Activated gamma-delta T cell (primary cell): ENCODE measurements at regions not wholly inside any gene's neighbourhood (a gene's known extent, or its start where the extent isn't known, plus 50 kb on each side); places are given as distances from the start of the nearest gene placed in this dataset.

Experiments
- DNase-seq: peaks from one replicate; lab custom pipeline; 2025; lab: John Stamatoyannopoulos, UW

DNA sequence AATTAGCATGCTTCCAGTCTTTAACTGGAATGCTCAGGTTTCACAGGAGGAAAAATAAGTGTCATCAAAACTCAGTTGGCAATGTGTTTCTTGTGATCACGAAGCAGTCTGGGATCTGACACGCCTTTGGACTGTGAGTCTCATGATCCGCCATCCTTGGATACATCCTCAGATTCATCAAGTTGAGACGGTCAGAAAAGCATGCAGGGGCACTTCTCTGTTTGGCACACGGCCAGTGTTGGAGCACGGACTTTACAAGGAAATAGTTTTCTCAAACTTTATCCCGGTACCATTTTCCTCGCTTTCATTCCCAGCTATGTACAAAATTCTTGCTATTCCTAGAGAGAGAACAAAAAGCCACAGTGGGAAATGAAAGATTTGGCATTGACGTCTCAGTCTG lies 88.4 kb upstream of the PARP11 start:
- no peak for DNase-seq

DNA sequence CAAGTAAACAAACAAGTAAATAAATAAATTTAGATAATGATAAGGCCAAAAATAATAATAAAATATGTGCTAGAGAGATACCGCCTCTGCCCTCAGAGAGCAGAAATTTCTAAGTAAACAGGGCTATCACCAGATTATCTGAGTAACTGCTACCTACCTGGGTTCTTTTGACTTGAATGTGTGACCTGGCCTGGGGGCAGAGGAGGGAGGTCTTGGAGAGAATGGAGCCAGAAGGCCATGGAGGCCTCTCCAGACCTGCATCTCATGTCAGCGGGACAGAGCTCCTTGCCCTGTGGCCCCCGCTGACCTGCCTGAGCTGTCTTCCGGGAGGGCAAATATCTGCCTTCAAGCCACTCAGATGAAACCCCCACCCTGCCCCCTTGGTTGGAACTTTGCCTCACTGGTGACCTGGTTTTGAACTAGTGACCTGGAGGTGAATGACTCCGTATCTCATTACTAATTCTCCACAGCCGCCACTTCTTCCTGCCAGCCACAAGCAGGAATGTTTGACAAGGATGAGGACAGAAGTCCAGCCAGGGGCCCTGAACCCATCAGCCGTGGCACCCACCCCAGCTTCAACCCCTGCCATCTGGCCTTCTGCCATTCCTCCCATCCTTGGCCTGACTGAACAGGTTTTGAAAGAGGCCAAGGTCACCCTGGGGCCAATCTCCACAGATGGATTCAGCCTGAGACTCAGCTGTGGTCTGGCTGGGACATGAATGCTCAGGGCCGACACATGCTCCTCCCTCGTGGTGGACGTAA lies 86.8 kb upstream of the PARP11 start:
- DNase-seq = no peak

- DNase-seq = no peak
Measured at GRCh38 chr12:3958534-3958933, 85.3 kb upstream of the PARP11 start.

- no peak for DNase-seq
Measured at GRCh38 chr12:3951380-3952135, 78.4 kb upstream of the PARP11 start.

DNA sequence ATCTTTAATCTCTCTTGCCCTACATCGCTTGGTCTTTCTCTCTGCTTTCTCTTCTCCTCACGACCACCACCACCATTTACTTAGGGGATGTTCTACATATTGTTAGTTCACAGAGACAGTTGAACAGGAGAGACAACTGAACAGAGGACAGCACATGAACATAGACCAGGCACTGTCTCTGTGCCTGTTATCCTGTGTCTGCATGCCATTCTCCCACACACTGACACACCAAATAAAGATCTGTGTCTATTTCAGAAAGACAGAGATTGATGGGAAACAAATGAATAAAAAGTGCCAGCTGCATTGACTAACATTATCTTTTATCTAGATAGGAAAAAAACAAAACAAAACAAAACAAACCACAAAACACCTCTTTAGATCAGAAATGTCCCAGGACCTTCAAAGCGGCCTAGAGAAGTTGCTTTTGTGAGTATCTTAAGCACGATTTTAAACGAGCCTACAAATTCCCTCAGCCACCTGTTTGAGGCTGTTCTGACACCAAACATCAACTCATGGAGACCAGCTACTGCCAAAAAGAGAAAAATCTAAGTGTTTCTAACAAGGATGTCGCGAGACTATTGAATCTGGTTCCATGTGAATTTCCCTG lies 77.6 kb upstream of the PARP11 start:
- no peak for DNase-seq

GRCh38 chr12:3947781-3948180 lies 74.6 kb upstream of the PARP11 start:
- no peak for DNase-seq

GRCh38 chr12:3945671-3946070 lies 72.5 kb upstream of the PARP11 start:
- DNase-seq = no peak

DNA sequence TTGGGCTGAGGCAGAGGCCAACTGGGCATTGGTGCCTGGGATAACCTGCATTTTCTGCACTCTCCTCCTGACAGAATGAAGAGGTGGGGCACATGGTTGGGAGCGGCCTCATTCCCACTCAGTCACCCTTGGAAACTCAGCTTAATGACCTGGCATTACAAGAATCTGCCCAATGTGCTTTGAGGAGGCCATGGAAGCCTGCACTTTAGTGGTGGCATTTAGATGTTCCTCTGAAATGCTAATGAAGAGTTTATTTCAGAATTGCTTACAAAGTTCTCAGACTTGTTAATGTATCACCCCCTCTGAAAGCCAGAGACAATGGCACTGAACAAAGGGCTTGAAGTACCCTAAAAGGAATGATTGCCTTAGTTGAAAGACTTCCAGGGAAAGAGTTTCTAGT lies 71.4 kb upstream of the PARP11 start:
- DNase-seq = no peak

GRCh38 chr12:3938042-3938544 lies 64.9 kb upstream of the PARP11 start:
- no peak for DNase-seq

- DNase-seq = no peak
Measured at GRCh38 chr12:3935078-3935477, 61.9 kb upstream of the PARP11 start.

DNA sequence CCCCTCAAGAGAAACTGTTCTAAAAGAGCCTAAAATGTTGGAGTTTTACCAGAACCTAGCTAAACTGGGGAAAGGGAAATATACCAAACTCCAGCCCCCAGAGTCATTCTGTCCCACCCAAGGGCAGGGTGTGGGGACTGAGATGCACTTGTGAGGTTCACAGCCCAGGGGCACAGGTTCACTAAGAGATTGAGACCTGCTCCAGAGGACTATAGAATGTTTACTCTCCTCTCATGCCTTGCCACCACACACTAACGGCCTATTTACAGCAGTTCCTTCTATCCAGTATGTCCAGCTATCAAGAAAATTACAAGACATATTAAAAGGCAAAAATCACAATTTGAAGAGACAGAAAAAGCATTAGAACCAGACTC lies 60.6 kb upstream of the PARP11 start:
- DNase-seq = no peak

DNA sequence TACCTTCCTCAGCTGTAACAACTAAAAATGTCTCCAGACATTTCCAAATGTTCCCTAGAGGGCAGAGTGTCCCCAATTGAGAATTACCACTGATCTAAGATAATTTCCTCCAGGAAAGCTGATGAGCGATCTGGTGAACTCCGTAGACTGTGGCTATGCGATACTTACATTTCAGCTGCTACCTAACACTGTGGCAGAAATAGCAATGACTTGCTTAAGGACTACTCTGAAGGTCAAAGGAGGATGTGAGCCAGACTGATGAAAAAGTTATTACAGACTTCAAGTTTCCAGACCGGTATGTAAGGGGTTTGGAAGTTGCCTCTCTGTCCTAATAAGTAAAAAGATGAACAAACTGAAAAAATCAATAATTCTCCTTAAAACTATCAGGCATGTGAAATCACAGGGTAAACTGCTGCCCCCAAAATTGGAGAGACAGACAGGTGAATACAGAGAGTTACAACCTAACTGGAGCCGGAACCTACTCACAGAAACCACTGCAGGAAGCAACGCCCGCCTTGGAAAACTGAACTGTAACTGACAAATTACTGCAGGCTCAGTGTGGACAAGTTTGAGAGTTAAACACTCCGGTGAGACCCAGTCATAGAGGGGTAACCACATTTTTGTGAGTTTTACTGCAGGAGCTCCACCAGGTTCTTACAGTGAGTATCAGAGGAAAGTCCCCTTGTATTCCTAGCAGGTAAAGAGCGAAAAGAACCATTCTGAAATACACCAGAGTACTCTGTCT lies 60.0 kb upstream of the PARP11 start:
- no peak for DNase-seq

DNA sequence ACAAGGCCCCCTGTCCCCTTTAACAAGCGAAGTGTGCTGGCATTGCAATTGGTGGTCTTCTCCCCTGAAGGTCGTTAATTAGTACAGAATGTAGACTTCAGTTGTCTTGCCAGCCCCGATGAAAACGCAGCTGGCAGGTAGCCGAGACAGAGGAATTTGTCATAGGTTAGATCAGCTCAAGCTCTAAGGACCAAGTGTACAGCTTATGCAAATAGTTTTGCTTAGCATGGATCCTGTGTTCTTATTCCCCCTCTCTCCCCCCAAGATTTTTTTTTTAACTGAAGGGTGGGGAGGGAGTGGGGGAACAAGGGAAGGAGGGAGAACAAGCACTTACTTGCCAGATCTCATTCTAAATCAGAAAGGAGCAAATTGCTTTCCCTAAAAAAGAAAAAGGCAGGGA lies 58.6 kb upstream of the PARP11 start:
- DNase-seq = no peak

- no peak for DNase-seq
Measured at GRCh38 chr12:3931206-3931605, 58.0 kb upstream of the PARP11 start.

- no peak for DNase-seq
Measured at GRCh38 chr12:3929875-3930615, 56.8 kb upstream of the PARP11 start.

DNA sequence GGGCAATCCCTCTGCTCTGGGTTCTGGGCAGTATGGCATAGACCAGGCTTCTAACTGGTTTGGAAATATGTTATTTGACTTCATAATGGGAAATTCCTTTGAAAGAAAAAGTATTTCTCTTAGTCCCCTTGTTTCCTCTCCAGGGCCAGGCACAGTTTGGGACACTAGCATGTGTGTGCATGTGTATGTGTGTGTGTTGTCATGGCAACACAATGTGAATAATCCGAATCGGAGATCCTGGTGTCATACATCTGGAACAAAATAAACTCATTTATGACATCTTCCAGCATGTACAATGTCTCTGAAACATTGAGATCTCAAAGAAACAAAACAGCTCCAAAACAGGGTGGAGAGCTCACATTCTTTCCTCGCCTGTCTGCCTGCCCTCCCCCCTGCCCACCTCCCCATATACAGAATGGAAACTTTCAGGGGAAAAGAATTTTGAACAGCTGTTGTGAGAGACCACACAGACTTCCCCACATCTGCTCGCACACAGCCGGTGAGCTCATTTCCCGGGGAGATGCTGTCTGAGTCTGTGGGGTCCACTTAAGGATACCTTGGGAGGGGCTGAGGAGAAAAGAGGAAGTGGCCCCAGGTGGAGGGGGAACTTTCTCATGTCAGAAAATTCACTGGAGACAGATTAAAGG lies 55.5 kb upstream of the PARP11 start:
- DNase-seq = no peak

GRCh38 chr12:3925621-3926020 lies 52.4 kb upstream of the PARP11 start:
- no peak for DNase-seq

- no peak for DNase-seq
Measured at GRCh38 chr12:3924761-3925160, 51.6 kb upstream of the PARP11 start.

- DNase-seq = no peak
Measured at GRCh38 chr12:3923021-3923420, 49.8 kb upstream of the PARP11 start.
